ENCODE measurements at regions not wholly inside any gene's neighbourhood (a gene's known extent, or its start where the extent isn't known, plus 50 kb on each side); places are given as distances from the start of the nearest gene placed in this dataset.

GRCh38 chrX:3191796-3192195 lies 150.5 kb downstream of the ARSF start:
- TF ChIP-seq CTCF (IDR thresholded peaks at IDR 0.05; ENCODE audit: low read depth, low read length, missing control alignments) = no peak

DNA sequence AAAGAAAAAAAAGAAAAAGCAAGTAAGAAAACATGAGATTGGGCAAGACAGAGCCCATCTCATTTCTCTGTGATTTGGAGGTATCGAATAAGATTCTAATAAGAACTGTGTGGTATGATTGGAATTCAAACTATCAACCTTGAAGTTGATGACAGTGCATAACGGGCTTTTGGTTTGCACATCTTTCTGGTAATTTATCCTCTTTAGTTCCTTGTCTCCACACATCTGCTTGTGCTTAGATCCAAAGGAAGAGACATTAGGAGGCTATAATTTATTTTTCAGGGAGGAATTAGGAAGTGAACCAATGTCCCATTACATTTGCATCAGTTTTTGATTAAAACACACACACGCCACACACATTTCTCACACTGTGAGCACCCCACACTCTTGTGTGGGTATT lies 149.9 kb downstream of the ARSF start:
- DNase-seq (ENCODE audit: extremely low read depth, low read depth) = peak; percentile 49
- TF ChIP-seq CTCF (IDR thresholded peaks at IDR 0.05; ENCODE audit: low read depth, low read length, missing control alignments) = no peak
- no peak overlapping the region for H3K4me3 ChIP-seq (replicated peaks; ENCODE audit: low read depth, low read length)

More at GRCh38 chrX:3191796-3192195, 150.5 kb downstream of the ARSF start:
- H3K4me3 ChIP-seq (replicated peaks; ENCODE audit: low read depth, low read length) = no peak overlapping the region
- no peak for DNase-seq (ENCODE audit: extremely low read depth, low read depth)

DNA sequence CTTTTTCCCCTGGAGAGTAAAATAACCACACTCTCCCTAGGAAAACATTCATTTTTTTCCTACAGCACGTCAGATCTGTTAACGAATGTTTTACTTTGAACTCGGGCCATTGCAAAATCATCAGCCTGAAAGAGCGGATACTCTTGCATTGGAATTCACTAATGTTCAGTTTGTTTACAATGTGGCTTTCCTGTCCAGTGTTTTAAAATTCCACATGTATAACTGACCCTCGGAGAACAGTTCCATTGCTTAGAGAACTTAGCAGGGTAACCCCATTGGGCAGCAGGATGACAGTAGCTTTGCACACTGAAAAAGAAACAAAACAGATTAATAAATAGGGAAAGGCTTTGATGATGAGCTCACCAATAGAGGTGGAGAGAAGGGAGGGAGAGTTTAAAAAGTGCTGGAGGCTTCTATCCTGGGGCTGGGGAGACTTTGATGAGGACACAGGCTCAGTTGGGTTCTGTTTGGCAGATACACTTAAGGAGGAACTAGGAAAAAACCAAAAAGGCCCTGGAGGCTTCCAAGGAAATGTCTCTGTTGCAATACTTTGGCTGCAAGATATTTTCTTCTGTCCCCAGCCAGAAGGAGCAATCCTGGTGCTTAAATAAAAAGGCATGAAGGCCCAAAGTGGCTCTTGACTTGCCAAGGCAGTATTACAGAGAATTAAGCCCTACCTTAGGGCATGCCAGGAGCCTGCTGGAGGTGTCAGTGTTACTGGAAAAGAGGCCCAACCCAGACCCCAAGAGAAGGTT lies 143.1 kb downstream of the ARSF start:
- DNase-seq (ENCODE audit: extremely low read depth, low read depth) = peak; percentile 82
- no peak for TF ChIP-seq CTCF (IDR thresholded peaks at IDR 0.05; ENCODE audit: low read depth, low read length, missing control alignments)
- H3K4me3 ChIP-seq (replicated peaks; ENCODE audit: low read depth, low read length) = no peak overlapping the region

- no peak overlapping the region for H3K4me3 ChIP-seq (replicated peaks; ENCODE audit: low read depth, low read length)
- DNase-seq (ENCODE audit: extremely low read depth, low read depth) = no peak
- no peak for TF ChIP-seq CTCF (IDR thresholded peaks at IDR 0.05; ENCODE audit: low read depth, low read length, missing control alignments)
These were observed 140.6 kb downstream of the ARSF start for GRCh38 chrX:3181846-3182245.

GRCh38 chrX:3178329-3178728 lies 137.1 kb downstream of the ARSF start:
- DNase-seq (ENCODE audit: extremely low read depth, low read depth) = no peak
- H3K4me3 ChIP-seq (replicated peaks; ENCODE audit: low read depth, low read length) = no peak overlapping the region
- TF ChIP-seq CTCF (IDR thresholded peaks at IDR 0.05; ENCODE audit: low read depth, low read length, missing control alignments) = no peak

GRCh38 chrX:3177851-3178250 lies 136.6 kb downstream of the ARSF start:
- H3K4me3 ChIP-seq (replicated peaks; ENCODE audit: low read depth, low read length) = no peak overlapping the region
- no peak for TF ChIP-seq CTCF (IDR thresholded peaks at IDR 0.05; ENCODE audit: low read depth, low read length, missing control alignments)
- no peak for DNase-seq (ENCODE audit: extremely low read depth, low read depth)

DNA sequence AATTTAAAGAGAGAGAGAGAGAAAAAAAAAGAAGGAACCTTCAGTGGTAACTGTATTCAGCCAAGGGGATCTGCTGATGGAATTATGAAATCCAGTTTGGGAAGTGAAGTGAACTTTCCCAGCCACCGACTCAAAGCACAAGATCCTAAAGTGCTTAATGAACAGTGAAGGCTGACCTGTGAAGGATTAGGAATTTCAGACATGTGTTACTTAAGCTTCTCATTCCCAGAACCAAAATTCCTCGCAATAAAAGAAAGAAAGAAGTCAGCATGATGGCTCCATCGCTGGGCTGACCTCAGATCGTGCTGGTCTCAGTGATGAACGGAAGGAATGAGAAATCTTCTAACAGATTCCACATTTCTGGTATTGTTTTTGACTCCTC lies 135.2 kb downstream of the ARSF start:
- no peak for DNase-seq (ENCODE audit: extremely low read depth, low read depth)
- H3K4me3 ChIP-seq (replicated peaks; ENCODE audit: low read depth, low read length) = no peak overlapping the region
- TF ChIP-seq CTCF (IDR thresholded peaks at IDR 0.05; ENCODE audit: low read depth, low read length, missing control alignments) = no peak
